NCI-H1436 treated with DMSO at 0.1 percent for 48 hours (cell line): ENCODE measurements at regions not wholly inside any gene's neighbourhood (a gene's known extent, or its start where the extent isn't known, plus 50 kb on each side); places are given as distances from the start of the nearest gene placed in this dataset.
"Not testable (repeated sequence)": the region's sequence is repeated elsewhere in the genome, so short reads cannot be mapped to it uniquely, and the experiment has no call there.

Source experiments
- DNase-seq: peaks from one replicate; lab custom pipeline; 2025; lab: John Stamatoyannopoulos, UW

DNA sequence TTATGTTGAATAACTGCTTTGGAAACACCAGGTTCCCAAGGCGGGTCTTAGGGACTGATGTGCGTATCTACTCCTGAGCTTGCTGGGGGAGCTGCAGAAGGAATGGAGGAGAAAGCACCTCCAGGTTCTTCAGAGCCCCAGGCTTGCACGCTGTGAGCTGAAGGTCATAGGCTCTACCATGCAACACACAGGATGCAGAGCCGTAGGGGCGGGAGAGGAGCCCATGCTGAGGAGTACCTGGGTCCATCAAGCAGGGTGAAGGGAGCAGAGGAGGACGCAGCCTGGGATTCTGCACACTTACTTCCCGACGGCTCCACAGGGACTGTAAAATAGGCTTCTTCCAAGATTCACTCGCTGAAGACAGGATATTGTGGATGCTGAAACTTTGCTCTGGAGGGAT, 426.5 kb upstream of the FRG1 start:
- DNase-seq = no peak

DNA sequence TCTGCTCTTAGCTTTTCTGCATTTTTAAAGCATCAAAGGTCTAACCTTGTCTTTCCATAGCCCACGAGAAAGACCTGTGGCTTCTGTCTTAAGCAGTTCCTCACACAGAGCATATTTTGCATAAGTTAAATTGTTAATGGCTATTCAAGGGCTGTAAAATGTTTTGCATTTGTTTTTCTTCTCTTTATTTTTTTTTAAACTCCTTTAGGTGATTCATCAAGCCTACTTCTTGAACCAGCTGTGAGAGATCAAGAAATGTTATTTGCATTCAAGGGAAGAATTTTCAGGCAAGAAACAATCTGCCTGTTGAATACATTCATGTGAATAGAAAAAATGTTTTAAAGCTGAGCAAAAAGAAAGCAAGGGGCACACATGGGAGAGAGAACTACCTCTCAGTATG, 423.8 kb upstream of the FRG1 start:
- no peak for DNase-seq

DNA sequence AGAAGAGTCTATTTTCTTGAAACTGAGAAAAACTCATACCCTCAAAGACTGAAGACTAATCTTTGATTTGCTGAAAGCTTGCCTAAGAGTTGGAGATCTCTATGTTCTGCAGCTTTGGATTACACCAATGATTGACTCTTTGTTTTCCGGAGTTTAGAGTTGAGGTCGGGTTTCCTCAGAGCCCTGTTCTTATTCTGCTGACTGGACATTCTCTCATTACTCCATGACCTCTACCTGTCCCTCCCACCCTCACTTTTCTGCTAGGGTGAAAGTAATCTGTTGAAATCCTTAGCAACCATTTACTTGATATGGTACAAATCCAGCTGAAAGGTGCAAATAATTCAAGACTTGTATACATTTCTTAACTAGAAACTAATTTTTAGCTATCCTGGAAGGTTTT, 421.5 kb upstream of the FRG1 start:
- DNase-seq = no peak

- DNase-seq = no peak
These were observed 415.4 kb upstream of the FRG1 start for GRCh38 chr4:189525304-189525703.

DNA sequence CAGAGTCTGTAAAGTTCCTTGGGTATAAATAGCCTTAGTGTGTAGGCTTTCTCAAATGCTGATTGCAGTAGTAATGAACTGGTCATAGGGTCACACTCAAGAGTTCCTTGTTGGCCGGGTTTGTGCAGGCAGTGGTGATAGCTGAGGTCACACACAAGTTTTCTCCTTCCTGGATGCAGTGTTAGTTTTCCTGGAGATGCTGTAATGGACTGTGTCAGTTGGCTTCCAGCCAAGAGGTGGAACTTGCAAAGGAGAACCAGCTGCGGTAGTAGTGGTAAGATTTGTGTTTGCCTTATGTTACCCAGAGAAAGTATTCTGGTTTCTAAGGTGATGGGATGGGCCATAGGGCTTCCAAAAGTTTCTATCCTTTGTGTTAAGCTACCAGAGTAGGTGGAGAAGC, 409.8 kb upstream of the FRG1 start:
- DNase-seq = no peak

GRCh38 chr4:189533603-189534002, 407.1 kb upstream of the FRG1 start:
- DNase-seq = no peak

- DNase-seq = no peak
These were observed 393.1 kb upstream of the FRG1 start for GRCh38 chr4:189547559-189547958.

- DNase-seq = no peak
These were observed 392.1 kb upstream of the FRG1 start for GRCh38 chr4:189548484-189549125.

- DNase-seq = not testable (repeated sequence)
These were observed 388.6 kb upstream of the FRG1 start for GRCh38 chr4:189551931-189552670.

- not testable (repeated sequence) for DNase-seq
These were observed 380.1 kb upstream of the FRG1 start for GRCh38 chr4:189560605-189561004.

DNA sequence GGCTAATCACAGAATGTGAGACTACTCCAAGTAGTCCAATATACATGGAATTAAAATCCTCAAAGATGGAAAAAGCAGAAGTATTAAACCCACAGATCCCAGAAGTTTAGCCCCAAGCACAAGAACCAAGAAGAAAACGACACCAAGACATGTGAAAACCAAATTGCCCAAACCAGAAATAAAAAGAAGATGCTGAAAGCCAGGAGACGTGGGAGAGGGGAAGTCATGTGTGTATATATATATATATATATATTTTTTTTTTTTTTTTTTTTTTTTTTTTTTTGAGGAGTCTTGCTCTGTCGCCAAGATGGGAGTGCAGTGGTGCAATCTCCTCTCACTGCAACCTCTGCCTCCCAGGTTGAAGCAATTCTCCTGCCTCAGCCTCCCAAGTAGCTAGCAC, 376.9 kb upstream of the FRG1 start:
- not testable (repeated sequence) for DNase-seq

DNA sequence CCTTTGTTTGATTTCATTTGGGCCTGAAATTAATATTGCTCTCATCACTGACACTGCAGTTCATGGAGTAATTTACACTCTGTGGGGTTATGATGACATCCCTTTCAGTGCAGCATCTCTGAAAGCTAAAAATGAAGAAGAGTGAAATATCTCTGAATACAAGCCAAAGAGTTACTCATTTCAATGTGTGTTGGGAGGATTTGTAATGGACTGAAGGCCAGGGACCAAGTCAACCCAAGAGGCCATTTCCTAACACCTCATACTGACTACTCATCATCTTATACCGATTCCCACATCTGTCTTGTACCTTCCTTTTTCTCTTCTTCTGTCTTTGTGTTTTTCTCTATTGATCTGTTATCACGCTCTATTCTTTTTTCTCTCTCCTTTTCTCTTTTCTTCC, 374.4 kb upstream of the FRG1 start:
- not testable (repeated sequence) for DNase-seq

DNA sequence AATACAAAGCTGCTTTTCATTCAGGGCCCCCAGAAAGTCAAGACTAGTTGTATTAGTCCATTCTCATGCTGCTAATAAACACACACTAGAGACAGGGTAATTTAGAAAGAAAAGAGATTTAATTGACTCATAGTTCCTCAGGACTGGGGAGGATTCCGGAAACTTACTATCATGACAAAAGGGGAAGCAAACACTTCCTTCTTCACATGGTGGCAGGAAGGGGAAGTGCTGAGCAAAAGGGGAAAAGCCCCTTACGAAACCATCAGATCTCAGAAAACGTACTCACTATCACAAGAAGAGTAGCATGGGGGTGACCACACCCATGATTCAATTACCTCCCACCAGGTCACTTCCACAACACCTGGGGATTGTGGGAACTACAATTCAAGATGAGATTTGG, 373.8 kb upstream of the FRG1 start:
- DNase-seq = not testable (repeated sequence)

DNA sequence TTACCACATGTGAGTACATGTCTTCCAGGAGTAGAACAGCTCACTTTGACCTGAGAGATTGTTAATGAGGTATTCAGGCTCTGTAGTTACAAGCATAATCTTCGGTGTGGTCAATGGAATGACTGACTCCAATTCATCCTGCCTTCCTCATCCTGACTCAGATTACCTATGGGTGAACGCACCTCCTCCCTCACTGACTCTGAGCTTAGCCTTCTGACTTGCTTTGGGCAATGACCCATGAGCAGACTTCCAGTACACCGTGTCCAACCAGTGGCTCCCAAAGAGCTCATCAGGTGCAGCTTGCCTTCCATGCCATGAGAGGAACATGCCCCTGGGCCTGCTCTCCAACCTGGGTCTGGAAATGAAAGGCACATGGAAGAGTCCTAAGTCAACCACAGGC, 361.0 kb upstream of the FRG1 start:
- not testable (repeated sequence) for DNase-seq

GRCh38 chr4:189586908-189587632, 353.6 kb upstream of the FRG1 start:
- not testable (repeated sequence) for DNase-seq

DNA sequence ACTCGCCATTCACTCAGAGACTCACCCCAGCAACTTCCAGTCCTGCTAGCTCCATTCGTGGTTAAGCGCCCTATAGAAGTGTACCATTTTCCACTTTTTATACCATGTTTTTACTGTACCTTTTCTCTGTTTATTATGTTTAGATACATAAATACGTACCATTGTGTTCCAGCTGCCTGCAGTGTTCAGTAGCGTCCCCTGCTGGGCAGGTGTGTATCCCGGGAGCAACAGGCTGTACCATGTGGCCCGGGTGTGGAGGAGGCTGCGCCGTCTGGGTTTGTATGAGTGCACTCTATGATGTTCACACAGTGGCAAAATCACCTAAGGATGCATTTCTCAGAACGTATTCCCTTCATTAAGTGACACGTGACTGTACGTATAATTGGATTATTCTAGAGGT, 351.5 kb upstream of the FRG1 start:
- DNase-seq = not testable (repeated sequence)

DNA sequence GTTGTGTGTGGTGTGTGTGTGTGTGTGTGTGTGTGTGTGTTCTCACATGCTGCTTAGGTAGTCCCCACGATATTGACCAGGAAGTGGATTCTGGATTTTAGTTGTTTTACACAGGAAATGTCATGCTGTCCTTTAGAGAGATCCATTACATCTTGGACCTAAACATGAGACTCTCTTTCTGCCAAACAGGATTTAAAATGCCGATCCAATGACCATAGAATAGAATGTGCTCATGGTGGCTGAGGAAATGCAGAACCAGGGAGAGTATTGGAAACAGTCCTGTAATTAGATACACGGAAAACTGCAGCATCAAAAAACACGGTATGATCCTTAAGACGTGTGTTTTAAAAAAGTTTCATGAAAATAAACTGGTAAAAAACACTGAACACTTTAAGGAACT, 347.8 kb upstream of the FRG1 start:
- no peak for DNase-seq

DNA sequence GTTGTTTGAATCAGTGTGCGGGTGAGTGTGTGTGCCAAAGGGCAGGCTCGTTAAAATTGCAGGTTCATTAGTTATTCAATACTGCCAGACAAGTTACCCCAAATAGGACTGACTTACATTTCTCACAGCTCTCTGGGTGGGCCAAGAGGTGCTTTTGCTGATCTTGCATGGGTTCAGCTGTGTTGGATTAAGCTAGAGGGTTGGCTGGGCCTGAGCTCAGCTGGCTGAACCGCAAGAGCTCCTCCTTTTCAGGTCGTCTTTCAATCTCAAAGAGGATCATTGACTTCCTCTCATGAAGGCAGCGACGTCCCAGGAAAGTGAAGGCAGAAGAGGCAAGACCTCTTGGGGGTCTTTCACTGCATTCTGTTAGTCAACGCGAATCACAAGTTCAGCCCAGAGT, 343.3 kb upstream of the FRG1 start:
- DNase-seq = no peak

- DNase-seq = no peak
These were observed 340.4 kb upstream of the FRG1 start for GRCh38 chr4:189600264-189600663.

GRCh38 chr4:189600718-189601435, 339.8 kb upstream of the FRG1 start:
- no peak for DNase-seq

- not testable (repeated sequence) for DNase-seq
These were observed 337.8 kb upstream of the FRG1 start for GRCh38 chr4:189602827-189603226.

DNA sequence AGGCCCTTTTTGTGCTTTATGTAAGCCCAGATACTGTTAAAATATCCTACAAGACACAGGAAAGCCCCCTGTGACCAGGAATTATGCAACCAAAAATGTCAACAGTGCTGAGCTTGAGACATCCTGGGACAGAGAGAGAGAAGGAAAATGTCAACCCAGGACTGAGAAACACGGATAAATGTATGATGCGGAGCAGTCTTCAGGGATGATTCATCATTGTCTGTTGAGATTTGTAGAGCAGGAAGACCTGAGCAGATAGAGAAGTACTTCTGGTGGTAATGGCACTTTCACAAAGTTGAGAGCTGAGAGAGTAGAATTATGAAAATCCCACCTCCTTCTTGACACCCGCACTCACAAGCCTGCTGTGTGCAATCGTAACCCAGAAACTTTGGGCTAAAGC, 330.1 kb upstream of the FRG1 start:
- not testable (repeated sequence) for DNase-seq
